Esophagus squamous epithelium (tissue), 5 donors: ENCODE measurements at regions not wholly inside any gene's neighbourhood (a gene's known extent, or its start where the extent isn't known, plus 50 kb on each side); places are given as distances from the start of the nearest gene placed in this dataset.

Experiments used
- DNase-seq: peaks from one replicate; lab custom pipeline; 2025; lab: John Stamatoyannopoulos, UW
- H3K27ac ChIP-seq, 4 donors: fragments of 200-600 bp; sonication (generic); one replicate each; pipeline ENCODE4 v1.5.1; 2016 to 2019; ENCODE audit warnings: mild to moderate bottlenecking in 1 of 4
- H3K27me3 ChIP-seq, 4 donors: fragments of 200-600 bp; sonication (generic); 1 replicate in 3 of 4; 2 replicates in 1 of 4; pipeline versions ENCODE4 v1.5.1 to v1.6.0; 2017 to 2021; ENCODE audit warnings: antibody characterized with exemption in 1 of 4
- H3K36me3 ChIP-seq, 3 donors: fragments of 200-600 bp; sonication (generic); one replicate each; pipeline ENCODE4 v1.5.1; 2016 to 2019
- H3K4me1 ChIP-seq, 3 donors: fragments of 200-600 bp; sonication (generic); one replicate each; pipeline ENCODE4 v1.5.1; 2017 to 2019
- H3K4me3 ChIP-seq, 4 donors: fragments of 200-600 bp; sonication (generic); 1 replicate in 3 of 4; 2 replicates in 1 of 4; pipeline ENCODE4 v1.5.1; 2016 to 2019; ENCODE audit warnings: mild to moderate bottlenecking in 2 of 4, moderate library complexity in 1 of 4
- H3K9me3 ChIP-seq, 3 donors: fragments of 200-600 bp; sonication (generic); one replicate each; pipeline ENCODE4 v1.5.1; 2016 to 2019
- CTCF ChIP-seq, 6 experiments: fragments of 450-650 bp in 4 of 6; fragments of 200-600 bp in 2 of 6; sonication (generic) in 2 of 6; IDR thresholded peaks; one replicate each; pipeline ENCODE4 v1.5.1; 2016 to 2019; ENCODE audit warnings: antibody characterized with exemption in 6 of 6, mild to moderate bottlenecking in 4 of 6, moderate library complexity in 4 of 6
- POLR2A ChIP-seq, 4 donors: fragments of 450-650 bp; IDR thresholded peaks; one replicate each; pipeline ENCODE4 v1.6.1; 2017; ENCODE audit warnings: antibody characterized with exemption in 4 of 4, mild to moderate bottlenecking in 4 of 4, moderate library complexity in 3 of 4
- WGBS, 2 donors: methylation state at CpG; one replicate each; pipeline ENCODE4 v1.1.5; 2018; 5-methylcytosine and 5-hydroxymethylcytosine counted together
- intact Hi-C: fragments of 100-400 bp; cut with DNase I; formaldehyde crosslinking; loops from one replicate; pipeline ENCODE4 v1.15.0; 2022
- donor health status: DM: yes; HTN: yes; CAD: no.

GRCh38 chr20:7723284-7723683 is 217.0 kb downstream of the HAO1 start:
- intact Hi-C loops = no loop called here
- Histone ChIP-seq H3K27me3 (no peaks in the 10 kb centered on the region), H3K4me1 (no peaks in the 10 kb centered on the region), H3K9me3 (no peaks in the 10 kb centered on the region), H3K4me3 (no peak overlapping the region), H3K36me3 (no peaks in the 10 kb centered on the region), H3K27ac (no peak overlapping the region)
- TF ChIP-seq CTCF (IDR thresholded peaks at IDR 0.05) = no peak
- no peak for TF ChIP-seq POLR2A (IDR thresholded peaks at IDR 0.05)
- 27 to 30% methylated on average over 1 of the region's 1 CpG for WGBS, 2 donors
- DNase-seq = no peak

- Histone ChIP-seq H3K27me3 (no peaks in the 10 kb centered on the region), H3K36me3 (no peaks in the 10 kb centered on the region), H3K9me3 (no peaks in the 10 kb centered on the region), H3K4me1 (no peaks in the 10 kb centered on the region), H3K4me3 (no peak overlapping the region), H3K27ac (no peak overlapping the region)
- no peak for TF ChIP-seq POLR2A (IDR thresholded peaks at IDR 0.05)
- no peak for TF ChIP-seq CTCF (IDR thresholded peaks at IDR 0.05)
- no peak for DNase-seq
- intact Hi-C loops = no loop called here
These were observed 211.9 kb downstream of the HAO1 start for GRCh38 chr20:7728338-7728737.

DNA sequence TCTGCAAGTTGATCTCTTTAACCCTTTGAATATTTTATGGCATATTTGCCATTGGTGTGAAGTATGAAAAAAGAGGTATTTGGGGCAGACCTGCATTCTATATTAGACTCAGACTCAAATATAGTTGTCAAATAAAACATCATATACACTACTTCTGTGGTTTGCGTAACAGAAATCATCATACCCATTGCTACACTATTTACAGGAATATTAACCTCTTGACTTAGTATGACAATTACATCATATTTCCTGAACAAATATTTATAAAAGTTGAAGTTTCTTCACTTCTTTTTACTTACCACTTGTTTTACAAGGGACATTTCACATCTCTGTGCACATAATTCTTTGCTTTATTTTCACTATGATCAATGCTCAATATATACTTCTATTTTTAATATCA is 206.0 kb downstream of the HAO1 start:
- intact Hi-C loops = no loop called here
- WGBS, 2 donors = 79 to 91% methylated on average over 1 of the region's 1 CpG
- no peak overlapping the region for H3K4me3 ChIP-seq
- no peak for TF ChIP-seq CTCF (IDR thresholded peaks at IDR 0.05)
- TF ChIP-seq POLR2A (IDR thresholded peaks at IDR 0.05) = no peak
- no peaks in the 10 kb centered on the region for H3K27me3 ChIP-seq
- H3K4me1 ChIP-seq = no peaks in the 10 kb centered on the region
- no peak for DNase-seq
- H3K27ac ChIP-seq = no peak overlapping the region
- H3K9me3 ChIP-seq = no peaks in the 10 kb centered on the region
- no peaks in the 10 kb centered on the region for H3K36me3 ChIP-seq

DNA sequence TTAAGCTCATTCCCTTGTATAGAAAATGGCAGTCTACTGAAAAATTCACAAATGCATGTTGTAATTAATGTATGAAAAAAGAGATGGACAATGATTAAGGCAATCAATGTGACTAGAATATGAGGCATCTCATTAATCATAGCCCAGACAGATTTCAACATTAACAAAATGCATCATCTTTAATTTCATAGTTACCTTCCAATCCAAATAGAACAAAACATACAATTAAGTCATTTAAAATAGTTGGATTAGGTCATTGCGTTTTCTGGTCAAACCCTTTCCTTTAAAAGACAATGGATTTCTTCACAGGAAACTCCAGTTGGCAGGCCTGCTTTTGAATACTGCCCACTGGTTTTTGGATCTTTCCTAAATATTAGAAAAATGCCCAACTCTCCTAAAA is 203.9 kb downstream of the HAO1 start:
- no peak overlapping the region for H3K4me3 ChIP-seq
- H3K9me3 ChIP-seq = no peaks in the 10 kb centered on the region
- H3K27ac ChIP-seq = no peak overlapping the region
- no peaks in the 10 kb centered on the region for H3K27me3 ChIP-seq
- DNase-seq = no peak
- WGBS, 2 donors = 8 to 15% methylated on average over 1 of the region's 1 CpG
- H3K4me1 ChIP-seq = no peaks in the 10 kb centered on the region
- no peaks in the 10 kb centered on the region for H3K36me3 ChIP-seq
- TF ChIP-seq POLR2A (IDR thresholded peaks at IDR 0.05) (no peak), CTCF (IDR thresholded peaks at IDR 0.05) (no peak)
- intact Hi-C loops = no loop called here

GRCh38 chr20:7741866-7742265 is 198.4 kb downstream of the HAO1 start:
- no peak for DNase-seq
- Histone ChIP-seq H3K4me3 (no peak overlapping the region), H3K36me3 (no peaks in the 10 kb centered on the region), H3K27ac (no peak overlapping the region), H3K4me1 (no peaks in the 10 kb centered on the region), H3K27me3 (no peaks in the 10 kb centered on the region), H3K9me3 (peaks cover 0 to 6% (median 0%) of the 10 kb centered on the region in 3 donors)
- TF ChIP-seq POLR2A (IDR thresholded peaks at IDR 0.05) (no peak), CTCF (IDR thresholded peaks at IDR 0.05) (no peak)
- 63 to 87% methylated on average over 2 of the region's 2 CpGs for whole genome bisulfite sequencing, 2 donors
- intact Hi-C loops = no loop called here
